ENCODE measurements at regions not wholly inside any gene's neighbourhood (a gene's known extent, or its start where the extent isn't known, plus 50 kb on each side); places are given as distances from the start of the nearest gene placed in this dataset.
"Not testable (repeated sequence)": the region's sequence is repeated elsewhere in the genome, so short reads cannot be mapped to it uniquely, and the experiment has no call there.

GRCh38 chr14:53252141-53252540 lies 99.0 kb upstream of the DDHD1 start:
- in situ Hi-C loops (cut with HindIII; ENCODE audit: low sequenced_read_pairs): no loop called here

DNA sequence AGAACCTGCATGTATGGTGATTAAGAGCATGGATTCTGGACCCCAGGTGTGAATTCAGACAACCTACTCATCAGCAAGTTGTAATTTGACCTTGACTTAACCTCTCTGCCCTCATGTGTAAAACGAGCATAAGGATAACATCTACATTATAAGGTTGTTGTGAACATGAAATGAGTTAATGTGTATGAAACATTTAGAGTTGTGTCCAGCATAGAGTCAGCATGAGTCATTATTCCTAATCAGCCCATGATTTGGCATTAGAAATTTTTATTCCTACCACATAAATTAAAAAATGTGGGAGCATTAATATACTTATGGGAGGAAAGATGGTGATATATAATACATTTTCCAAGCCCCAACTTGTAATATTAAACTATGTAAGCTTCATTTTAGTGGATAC lies 95.9 kb upstream of the DDHD1 start:
- in situ Hi-C loops (cut with HindIII; ENCODE audit: low sequenced_read_pairs): loop anchor here (5.0 kb wide), 1 partner anchor 37 kb away; no protein-coding TSS in a partner anchor

GRCh38 chr14:53247596-53248370 lies 94.7 kb upstream of the DDHD1 start:
- in situ Hi-C loops (cut with HindIII; ENCODE audit: low sequenced_read_pairs): loop anchor here (5.0 kb wide), 1 partner anchor 35 kb away; no protein-coding TSS in a partner anchor

- in situ Hi-C loops (cut with HindIII; ENCODE audit: low sequenced_read_pairs): not testable (repeated sequence)
Measured at GRCh38 chr14:53242898-53243297, 89.8 kb upstream of the DDHD1 start.

GRCh38 chr14:53237488-53237887 lies 84.4 kb upstream of the DDHD1 start:
- in situ Hi-C loops (cut with HindIII; ENCODE audit: low sequenced_read_pairs): no loop called here

- in situ Hi-C loops (cut with HindIII; ENCODE audit: low sequenced_read_pairs): no loop called here
Measured at GRCh38 chr14:53236708-53237107, 83.6 kb upstream of the DDHD1 start.

DNA sequence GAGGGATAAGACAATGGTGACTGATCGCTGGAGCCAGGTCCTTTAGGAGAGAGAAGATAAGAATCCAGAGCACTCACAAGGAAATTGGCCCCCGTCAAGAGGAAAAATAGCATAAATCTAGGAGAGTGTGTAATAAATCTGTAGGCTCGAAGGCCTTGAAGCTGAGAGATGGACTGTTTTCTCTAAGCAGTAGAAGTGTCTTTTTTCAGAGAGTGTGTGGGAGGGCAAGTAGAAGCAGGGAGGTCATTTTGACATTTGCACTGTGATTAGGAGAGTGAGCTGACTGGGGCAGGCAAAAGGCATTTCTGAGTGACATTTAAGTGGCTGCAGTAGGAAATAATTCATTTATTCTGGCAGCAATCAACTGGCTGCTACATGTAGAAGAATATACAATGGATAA lies 78.0 kb upstream of the DDHD1 start:
- in situ Hi-C loops (cut with HindIII; ENCODE audit: low sequenced_read_pairs): no loop called here

DNA sequence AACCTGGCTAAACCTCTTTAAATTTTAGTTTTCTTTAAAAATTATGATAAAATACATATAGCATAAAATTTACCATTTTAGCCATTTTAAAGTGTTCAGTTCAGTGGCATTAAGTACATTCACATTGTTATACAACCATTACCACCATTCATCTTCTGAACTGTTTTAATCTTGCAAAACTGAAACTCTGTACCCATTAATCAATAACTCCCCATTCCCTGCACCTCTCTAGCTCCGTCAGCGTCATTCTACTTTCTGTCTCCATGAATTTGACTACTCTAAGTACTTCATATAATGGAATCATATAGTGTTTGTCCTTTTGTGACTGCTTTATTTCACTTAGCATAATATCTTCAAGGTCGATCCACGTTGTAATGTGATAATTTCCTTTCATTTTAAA lies 75.8 kb upstream of the DDHD1 start:
- in situ Hi-C loops (cut with HindIII; ENCODE audit: low sequenced_read_pairs): no loop called here

DNA sequence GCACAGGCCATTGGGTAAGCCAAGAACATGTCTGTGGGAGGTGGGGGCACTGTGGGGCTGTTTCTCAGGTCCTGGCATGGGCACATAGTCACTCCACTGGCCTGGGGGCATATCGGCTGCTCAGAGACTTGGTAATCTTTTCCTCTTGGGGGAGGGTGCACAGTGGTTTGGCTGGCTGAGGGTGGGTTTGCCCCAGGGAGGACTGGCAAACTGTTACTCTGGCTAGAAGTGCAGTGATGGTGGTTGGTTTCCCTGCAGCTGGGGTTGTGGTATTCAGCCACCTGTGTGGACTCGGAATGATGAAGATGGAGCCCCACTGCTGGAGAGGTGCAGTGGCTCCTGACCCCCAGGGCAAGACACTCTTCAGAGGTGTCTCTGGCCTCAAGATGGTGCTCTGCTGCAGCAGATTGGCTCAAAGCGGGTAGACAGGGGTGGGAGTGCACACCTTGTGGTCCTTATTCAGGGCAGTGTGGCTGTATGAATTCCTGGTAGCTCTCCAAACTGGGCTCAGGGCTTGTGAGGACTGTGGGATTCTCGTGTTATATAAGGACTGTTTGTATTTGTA lies 74.1 kb upstream of the DDHD1 start:
- in situ Hi-C loops (cut with HindIII; ENCODE audit: low sequenced_read_pairs): no loop called here

- in situ Hi-C loops (cut with HindIII; ENCODE audit: low sequenced_read_pairs): no loop called here
Measured at GRCh38 chr14:53226553-53226952, 73.4 kb upstream of the DDHD1 start.

GRCh38 chr14:53220914-53221313 lies 67.8 kb upstream of the DDHD1 start:
- in situ Hi-C loops (cut with HindIII; ENCODE audit: low sequenced_read_pairs): no loop called here

GRCh38 chr14:53218161-53218560 lies 65.0 kb upstream of the DDHD1 start:
- in situ Hi-C loops (cut with HindIII; ENCODE audit: low sequenced_read_pairs): no loop called here

GRCh38 chr14:53217316-53217994 lies 64.3 kb upstream of the DDHD1 start:
- in situ Hi-C loops (cut with HindIII; ENCODE audit: low sequenced_read_pairs): no loop called here

GRCh38 chr14:53216955-53217315 lies 63.8 kb upstream of the DDHD1 start:
- in situ Hi-C loops (cut with HindIII; ENCODE audit: low sequenced_read_pairs): not testable (repeated sequence)

GRCh38 chr14:53216478-53216877 lies 63.4 kb upstream of the DDHD1 start:
- in situ Hi-C loops (cut with HindIII; ENCODE audit: low sequenced_read_pairs): not testable (repeated sequence)

DNA sequence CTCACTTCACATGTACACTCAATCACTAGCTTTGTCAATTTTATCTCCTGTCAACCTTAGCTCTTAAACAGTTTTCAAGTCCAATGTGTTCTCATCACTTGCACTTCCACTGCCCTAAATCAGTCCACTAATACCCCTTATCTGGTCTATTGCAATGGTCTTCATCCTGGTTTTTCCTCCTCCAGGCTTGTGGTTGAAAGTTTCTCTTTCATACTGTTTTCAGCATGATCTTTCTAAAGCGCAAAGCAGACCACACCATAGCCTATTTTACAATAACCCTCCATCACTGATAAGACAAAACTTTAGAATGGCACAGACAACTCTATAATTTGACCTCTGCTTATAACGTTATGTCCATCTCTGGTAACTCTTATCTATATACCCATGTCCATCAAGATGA lies 62.0 kb upstream of the DDHD1 start:
- in situ Hi-C loops (cut with HindIII; ENCODE audit: low sequenced_read_pairs): no loop called here

- in situ Hi-C loops (cut with HindIII; ENCODE audit: low sequenced_read_pairs): loop anchor here (5.0 kb wide), 1 partner anchor 33 kb away; no protein-coding TSS in a partner anchor
Measured at GRCh38 chr14:53214384-53214783, 61.3 kb upstream of the DDHD1 start.

GRCh38 chr14:53213761-53214160 lies 60.6 kb upstream of the DDHD1 start:
- in situ Hi-C loops (cut with HindIII; ENCODE audit: low sequenced_read_pairs): loop anchor here (5.0 kb wide), 1 partner anchor 34 kb away; no protein-coding TSS in a partner anchor

GRCh38 chr14:53209370-53209769 lies 56.2 kb upstream of the DDHD1 start:
- in situ Hi-C loops (cut with HindIII; ENCODE audit: low sequenced_read_pairs): no loop called here
